Lower leg skin (tissue), 3 donors: ENCODE measurements at regions not wholly inside any gene's neighbourhood (a gene's known extent, or its start where the extent isn't known, plus 50 kb on each side); places are given as distances from the start of the nearest gene placed in this dataset.

Experiments
- POLR2A ChIP-seq, 2 donors: fragments of 450-650 bp; IDR thresholded peaks; one replicate each; pipeline ENCODE4 v1.6.1; 2016 to 2017; ENCODE audit warnings: antibody characterized with exemption in 2 of 2, mild to moderate bottlenecking in 1 of 2, moderate library complexity in 1 of 2
- TF ChIP-seq, protein P1 (sequence below), 3 donors: fragments of 450-650 bp; IDR thresholded peaks; one replicate each; pipeline ENCODE4 v1.5.1; 2016; ENCODE audit warnings: antibody characterized with exemption in 3 of 3, mild to moderate bottlenecking in 3 of 3, moderate library complexity in 2 of 3

GRCh38 chr13:66021846-66022245, 1208.3 kb downstream of the PCDH9 start:
- TF ChIP-seq, protein P1, sequence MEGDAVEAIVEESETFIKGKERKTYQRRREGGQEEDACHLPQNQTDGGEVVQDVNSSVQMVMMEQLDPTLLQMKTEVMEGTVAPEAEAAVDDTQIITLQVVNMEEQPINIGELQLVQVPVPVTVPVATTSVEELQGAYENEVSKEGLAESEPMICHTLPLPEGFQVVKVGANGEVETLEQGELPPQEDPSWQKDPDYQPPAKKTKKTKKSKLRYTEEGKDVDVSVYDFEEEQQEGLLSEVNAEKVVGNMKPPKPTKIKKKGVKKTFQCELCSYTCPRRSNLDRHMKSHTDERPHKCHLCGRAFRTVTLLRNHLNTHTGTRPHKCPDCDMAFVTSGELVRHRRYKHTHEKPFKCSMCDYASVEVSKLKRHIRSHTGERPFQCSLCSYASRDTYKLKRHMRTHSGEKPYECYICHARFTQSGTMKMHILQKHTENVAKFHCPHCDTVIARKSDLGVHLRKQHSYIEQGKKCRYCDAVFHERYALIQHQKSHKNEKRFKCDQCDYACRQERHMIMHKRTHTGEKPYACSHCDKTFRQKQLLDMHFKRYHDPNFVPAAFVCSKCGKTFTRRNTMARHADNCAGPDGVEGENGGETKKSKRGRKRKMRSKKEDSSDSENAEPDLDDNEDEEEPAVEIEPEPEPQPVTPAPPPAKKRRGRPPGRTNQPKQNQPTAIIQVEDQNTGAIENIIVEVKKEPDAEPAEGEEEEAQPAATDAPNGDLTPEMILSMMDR (IDR thresholded peaks at IDR 0.05): no peak
- no peak for TF ChIP-seq POLR2A (IDR thresholded peaks at IDR 0.05)
